ENCODE measurements at regions not wholly inside any gene's neighbourhood (a gene's known extent, or its start where the extent isn't known, plus 50 kb on each side); places are given as distances from the start of the nearest gene placed in this dataset.

- no peak for DNase-seq (ENCODE audit: low read depth)
- no peak overlapping the region for H3K4me3 ChIP-seq (ENCODE audit: low read depth, low read length)
- TF ChIP-seq CTCF (IDR thresholded peaks at IDR 0.05; ENCODE audit: insufficient read depth, low read length): no peak
Measured at GRCh38 chr2:117737846-117738245, 76.6 kb upstream of the DDX18 start.

- no peak for TF ChIP-seq CTCF (IDR thresholded peaks at IDR 0.05; ENCODE audit: insufficient read depth, low read length)
- H3K4me3 ChIP-seq (ENCODE audit: low read depth, low read length): no peak overlapping the region
- DNase-seq (ENCODE audit: low read depth): no peak
Measured at GRCh38 chr2:117738991-117739839, 75.3 kb upstream of the DDX18 start.

- H3K4me3 ChIP-seq (ENCODE audit: low read depth, low read length): no peak overlapping the region
- DNase-seq (ENCODE audit: low read depth): no peak
- TF ChIP-seq CTCF (IDR thresholded peaks at IDR 0.05; ENCODE audit: insufficient read depth, low read length): no peak
Measured at GRCh38 chr2:117745537-117745936, 69.0 kb upstream of the DDX18 start.

GRCh38 chr2:117755768-117756167, 58.7 kb upstream of the DDX18 start:
- DNase-seq (ENCODE audit: low read depth): no peak
- TF ChIP-seq CTCF (IDR thresholded peaks at IDR 0.05; ENCODE audit: insufficient read depth, low read length): no peak
- H3K4me3 ChIP-seq (ENCODE audit: low read depth, low read length): no peak overlapping the region

GRCh38 chr2:117760916-117761315, 53.6 kb upstream of the DDX18 start:
- DNase-seq (ENCODE audit: low read depth): no peak
- no peak for TF ChIP-seq CTCF (IDR thresholded peaks at IDR 0.05; ENCODE audit: insufficient read depth, low read length)
- no peak overlapping the region for H3K4me3 ChIP-seq (ENCODE audit: low read depth, low read length)

GRCh38 chr2:117762454-117762853, 52.0 kb upstream of the DDX18 start:
- no peak overlapping the region for H3K4me3 ChIP-seq (ENCODE audit: low read depth, low read length)
- TF ChIP-seq CTCF (IDR thresholded peaks at IDR 0.05; ENCODE audit: insufficient read depth, low read length): no peak
- no peak for DNase-seq (ENCODE audit: low read depth)

- DNase-seq (ENCODE audit: low read depth): no peak
- no peak overlapping the region for H3K4me3 ChIP-seq (ENCODE audit: low read depth, low read length)
- TF ChIP-seq CTCF (IDR thresholded peaks at IDR 0.05; ENCODE audit: insufficient read depth, low read length): no peak
Measured at GRCh38 chr2:117763804-117764203, 50.7 kb upstream of the DDX18 start.
